GM12892 (cell line): ENCODE measurements at regions not wholly inside any gene's neighbourhood (a gene's known extent, or its start where the extent isn't known, plus 50 kb on each side); places are given as distances from the start of the nearest gene placed in this dataset.
"Not testable (repeated sequence)": the region's sequence is repeated elsewhere in the genome, so short reads cannot be mapped to it uniquely, and the experiment has no call there.

ENCODE experiments used
- DNase-seq: peaks from one replicate; pipeline ENCODE4 v3.0.0; 2011; ENCODE audit not compliant: insufficient read length
- FAIRE-seq: peaks from 2 replicates; lab custom pipeline; 2011; peaks lifted over from hg19 to GRCh38; lab: Jason Lieb, UNC
- POLR2A ChIP-seq: IDR thresholded peaks from 2 replicates; pipeline ENCODE4 v1.6.1; 2011; ENCODE audit warnings: low read depth, low read length, control low read depth
- POLR2AphosphoS5 ChIP-seq: IDR thresholded peaks from 2 replicates; pipeline ENCODE4 v1.6.1; 2011; ENCODE audit warnings: low read depth, low read length, control low read depth
- TAF1 ChIP-seq: IDR thresholded peaks from 2 replicates; pipeline ENCODE4 v1.6.1; 2011; ENCODE audit warnings: low read depth, mild to moderate bottlenecking, control low read depth, low read length, borderline replicate concordance

- TF ChIP-seq TAF1 (peak; percentile 17; the same call in 1 of the 2 replicates), POLR2AphosphoS5 (peak; percentile 100), POLR2A (peak; percentile 100)
- DNase-seq (no peak), FAIRE-seq (peak; percentile 90)
Measured at GRCh38 chr1:148334339-148335130, 148.6 kb downstream of the PPIAL4G start.

DNA sequence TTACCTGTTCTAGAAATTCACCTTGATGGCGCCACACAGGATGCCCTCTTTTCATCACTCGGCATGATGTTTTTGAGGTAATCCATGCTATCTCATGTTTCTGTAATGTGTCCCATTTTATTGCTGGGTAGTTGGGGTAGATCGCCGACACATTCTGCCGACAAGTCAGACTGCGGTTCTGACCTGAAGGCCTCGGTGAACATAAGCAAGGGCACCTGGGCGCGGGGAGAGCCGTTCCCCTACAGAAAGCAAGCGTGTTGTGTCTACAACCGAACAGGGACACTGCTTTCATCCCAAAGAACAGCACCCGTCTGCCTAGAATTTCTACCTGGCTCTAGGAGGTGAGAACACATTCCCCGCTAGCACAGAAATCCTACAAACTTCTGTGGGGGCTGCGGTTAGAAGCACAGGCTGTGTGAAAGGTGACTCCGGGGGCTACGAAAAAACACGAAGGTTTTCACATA is 149.2 kb downstream of the PPIAL4G start:
- DNase-seq = no peak
- FAIRE-seq = no peak
- no peak for TF ChIP-seq TAF1
- TF ChIP-seq POLR2A = no peak
- no peak for TF ChIP-seq POLR2AphosphoS5

GRCh38 chr1:148328884-148329283 is 154.2 kb downstream of the PPIAL4G start:
- DNase-seq (no peak), FAIRE-seq (no peak)

GRCh38 chr1:148325031-148325430 is 158.1 kb downstream of the PPIAL4G start:
- not testable (repeated sequence) for FAIRE-seq

More at GRCh38 chr1:148328884-148329283, 154.2 kb downstream of the PPIAL4G start:
- no peak for TF ChIP-seq POLR2AphosphoS5
- TF ChIP-seq POLR2A = no peak
- TF ChIP-seq TAF1 = no peak

DNA sequence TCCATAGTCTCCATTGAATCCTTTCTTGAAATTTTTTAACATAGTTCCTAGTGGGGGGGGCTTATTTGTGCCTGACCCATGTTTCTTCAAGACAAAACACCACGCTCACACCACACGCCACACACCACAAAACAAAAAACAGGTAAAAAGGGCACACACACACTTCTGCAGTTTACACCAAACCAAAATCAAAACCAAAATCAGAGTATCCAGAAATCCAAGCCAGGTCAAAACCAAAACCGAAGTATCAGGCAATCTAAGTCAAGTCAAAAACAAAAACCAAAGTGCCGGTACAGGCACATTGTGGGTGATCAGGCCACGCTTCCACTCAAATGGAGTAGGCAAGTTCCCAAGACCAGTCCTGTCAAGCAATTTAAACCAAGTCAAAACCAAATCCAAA is 158.6 kb downstream of the PPIAL4G start:
- not testable (repeated sequence) for FAIRE-seq, DNase-seq

More at GRCh38 chr1:148325031-148325430, 158.1 kb downstream of the PPIAL4G start:
- DNase-seq = not testable (repeated sequence)

DNA sequence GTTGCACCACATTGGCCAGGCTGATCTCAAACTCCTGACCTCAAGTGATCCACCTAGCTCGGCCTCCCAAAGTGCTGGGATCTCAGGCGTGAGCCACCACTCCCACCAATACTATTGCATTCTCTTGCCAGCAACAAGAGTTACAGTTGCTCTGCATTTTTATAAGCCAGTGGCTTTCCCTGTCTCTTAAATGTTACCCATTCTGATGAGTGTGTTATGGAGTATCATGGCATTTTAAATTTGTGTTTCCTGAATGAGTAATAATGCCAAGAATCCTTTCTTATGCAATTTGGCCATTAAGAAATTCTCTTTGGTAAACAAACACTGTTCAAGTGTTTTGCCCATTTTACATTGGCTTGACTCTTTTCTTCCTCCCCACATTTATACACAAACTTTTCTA is 163.0 kb downstream of the PPIAL4G start:
- FAIRE-seq = peak; percentile 24
- DNase-seq = not testable (repeated sequence)

GRCh38 chr1:148318904-148319242 is 164.2 kb downstream of the PPIAL4G start:
- no peak for TF ChIP-seq TAF1
- TF ChIP-seq POLR2AphosphoS5 = no peak
- no peak for TF ChIP-seq POLR2A
- no peak for FAIRE-seq
- no peak for DNase-seq

DNA sequence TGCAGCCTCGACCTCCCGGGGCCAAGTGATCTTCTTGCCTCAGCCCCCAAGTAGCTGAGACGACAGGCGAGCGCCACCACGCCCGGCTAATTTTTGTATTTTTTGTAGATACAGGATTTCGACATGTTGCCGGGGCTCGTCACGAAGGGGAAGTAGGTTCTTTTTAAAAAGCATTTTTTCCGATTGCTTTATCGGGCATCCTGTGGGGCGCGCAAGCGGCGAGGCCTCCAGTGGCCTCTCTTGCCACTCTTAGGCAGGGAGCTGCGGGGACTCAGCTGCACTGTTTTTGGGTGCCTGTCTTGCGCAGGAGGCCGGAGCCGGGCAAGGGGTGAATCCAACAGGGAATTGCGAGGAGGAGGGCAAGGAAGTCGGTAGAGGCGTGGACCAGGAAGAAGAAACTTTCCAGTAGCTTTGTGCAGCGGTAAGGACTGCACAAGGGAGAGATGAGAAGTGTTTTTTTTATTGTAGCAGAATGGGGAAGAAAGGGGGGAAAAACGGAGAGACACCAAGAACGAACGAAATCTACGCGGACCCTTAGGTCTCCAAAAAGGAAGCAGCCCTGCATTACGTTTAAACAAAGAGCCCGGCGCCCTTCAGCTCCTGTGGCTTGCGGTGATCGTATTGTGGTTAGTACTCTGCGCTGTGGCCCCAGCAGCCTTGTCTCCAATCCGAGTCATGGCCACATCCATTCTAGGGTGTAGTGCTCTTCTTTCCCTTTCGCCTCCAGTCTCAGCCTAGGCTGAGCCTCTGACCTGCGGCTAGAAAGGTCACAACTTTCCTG is 164.8 kb downstream of the PPIAL4G start:
- TF ChIP-seq TAF1 (no peak), POLR2A (no peak), POLR2AphosphoS5 (no peak)
- no peak for DNase-seq
- peak; percentile 88 for FAIRE-seq

DNA sequence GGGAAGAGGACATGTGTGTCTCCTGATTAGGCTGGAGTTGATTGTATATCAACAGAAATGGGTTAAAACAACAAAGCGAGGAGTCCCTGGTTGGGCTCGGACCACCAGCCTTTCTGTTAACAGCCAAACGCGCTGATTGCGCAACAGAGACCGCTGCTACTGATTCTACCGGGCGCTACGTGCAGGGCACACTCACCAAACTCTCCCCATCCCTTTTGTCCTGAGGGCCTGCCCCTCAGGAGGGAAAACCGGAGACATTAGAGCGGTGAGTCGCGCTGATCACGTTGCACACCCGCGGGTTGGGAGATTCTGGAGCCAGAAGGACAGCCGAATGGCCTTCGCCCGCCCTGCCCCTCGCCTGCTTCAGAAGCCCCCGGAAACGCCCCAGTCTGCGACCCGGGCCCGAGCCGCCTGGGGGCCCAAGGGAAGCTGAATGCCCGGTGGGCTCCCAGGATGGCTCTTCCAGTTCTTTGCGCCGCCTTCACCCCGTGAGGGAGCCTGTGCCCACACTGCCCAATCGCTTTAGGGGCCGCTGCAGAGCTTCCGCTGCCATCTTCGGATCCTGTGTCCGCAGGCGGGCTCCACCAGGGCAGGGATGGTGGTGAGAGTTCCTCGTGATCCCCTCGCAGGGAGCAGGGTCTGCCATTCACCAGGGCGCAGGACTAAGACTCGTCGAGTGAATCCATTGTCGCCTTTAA is 165.4 kb upstream of the NBPF11 start:
- FAIRE-seq = no peak
- no peak for DNase-seq
- TF ChIP-seq TAF1 (no peak), POLR2A (no peak), POLR2AphosphoS5 (no peak)

GRCh38 chr1:148315071-148315811 is 163.2 kb upstream of the NBPF11 start:
- no peak for DNase-seq
- no peak for TF ChIP-seq TAF1
- TF ChIP-seq POLR2A = no peak
- TF ChIP-seq POLR2AphosphoS5 = no peak
- FAIRE-seq = peak; percentile 95

DNA sequence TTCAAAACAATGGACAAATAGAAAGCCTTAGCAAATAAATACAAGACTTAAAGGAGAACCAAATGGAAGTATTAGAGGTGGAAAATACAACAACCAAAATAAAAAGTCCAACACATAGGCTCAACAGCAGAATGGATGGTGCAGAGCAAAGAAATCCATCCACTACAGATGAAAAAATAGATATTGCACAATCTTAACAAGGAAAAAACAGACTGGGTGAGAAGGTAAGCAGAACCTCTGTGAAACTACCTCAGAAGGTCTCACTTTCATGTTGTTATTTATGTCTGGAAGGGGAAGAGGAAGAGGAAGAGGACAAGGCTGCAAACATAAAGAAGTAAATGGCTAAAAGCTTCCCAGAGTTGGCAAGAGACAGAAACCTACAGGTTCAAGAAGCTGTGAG is 158.7 kb upstream of the NBPF11 start:
- no peak for FAIRE-seq
- no peak for DNase-seq
- no peak for TF ChIP-seq POLR2A
- TF ChIP-seq POLR2AphosphoS5 = no peak
- no peak for TF ChIP-seq TAF1
